ENCODE measurements at regions not wholly inside any gene's neighbourhood (a gene's known extent, or its start where the extent isn't known, plus 50 kb on each side); places are given as distances from the start of the nearest gene placed in this dataset.

- no peak for DNase-seq (ENCODE audit: low read depth)
Measured at GRCh38 chr10:110355141-110355831, 50.6 kb upstream of the SMNDC1 start.

GRCh38 chr10:110355922-110356627 is 51.4 kb upstream of the SMNDC1 start:
- no peak for DNase-seq (ENCODE audit: low read depth)

- no peak for DNase-seq (ENCODE audit: low read depth)
Measured at GRCh38 chr10:110356628-110357245, 52.0 kb upstream of the SMNDC1 start.

- DNase-seq (ENCODE audit: low read depth) = peak; percentile 58
Measured at GRCh38 chr10:110357252-110357780, 52.6 kb upstream of the SMNDC1 start.

GRCh38 chr10:110357871-110358270 is 53.2 kb upstream of the SMNDC1 start:
- no peak for DNase-seq (ENCODE audit: low read depth)

- DNase-seq (ENCODE audit: low read depth) = no peak
Measured at GRCh38 chr10:110358278-110358677, 53.6 kb upstream of the SMNDC1 start.

GRCh38 chr10:110358869-110359629 is 54.3 kb upstream of the SMNDC1 start:
- DNase-seq (ENCODE audit: low read depth) = no peak

- no peak for DNase-seq (ENCODE audit: low read depth)
Measured at GRCh38 chr10:110360857-110361474, 56.2 kb upstream of the SMNDC1 start.

- DNase-seq (ENCODE audit: low read depth) = no peak
Measured at GRCh38 chr10:110361800-110362456, 57.2 kb upstream of the SMNDC1 start.

- no peak for DNase-seq (ENCODE audit: low read depth)
Measured at GRCh38 chr10:110363572-110364411, 59.1 kb upstream of the SMNDC1 start.

GRCh38 chr10:110364531-110364937 is 59.8 kb upstream of the SMNDC1 start:
- DNase-seq (ENCODE audit: low read depth) = no peak

GRCh38 chr10:110365356-110366143 is 60.8 kb upstream of the SMNDC1 start:
- DNase-seq (ENCODE audit: low read depth) = no peak

- no peak for DNase-seq (ENCODE audit: low read depth)
Measured at GRCh38 chr10:110366635-110367034, 61.9 kb upstream of the SMNDC1 start.

GRCh38 chr10:110368002-110368401 is 63.3 kb upstream of the SMNDC1 start:
- no peak for DNase-seq (ENCODE audit: low read depth)

GRCh38 chr10:110368556-110368955 is 63.8 kb upstream of the SMNDC1 start:
- no peak for DNase-seq (ENCODE audit: low read depth)

- no peak for DNase-seq (ENCODE audit: low read depth)
Measured at GRCh38 chr10:110370006-110370405, 65.3 kb upstream of the SMNDC1 start.

- no peak for DNase-seq (ENCODE audit: low read depth)
Measured at GRCh38 chr10:110372656-110373055, 67.9 kb upstream of the SMNDC1 start.

- DNase-seq (ENCODE audit: low read depth) = no peak
Measured at GRCh38 chr10:110373059-110373458, 68.3 kb upstream of the SMNDC1 start.

GRCh38 chr10:110373857-110374654 is 69.3 kb upstream of the SMNDC1 start:
- DNase-seq (ENCODE audit: low read depth) = no peak

Measured in fibroblast of the conjunctiva (primary cell).